ENCODE measurements at regions not wholly inside any gene's neighbourhood (a gene's known extent, or its start where the extent isn't known, plus 50 kb on each side); places are given as distances from the start of the nearest gene placed in this dataset.

DNA sequence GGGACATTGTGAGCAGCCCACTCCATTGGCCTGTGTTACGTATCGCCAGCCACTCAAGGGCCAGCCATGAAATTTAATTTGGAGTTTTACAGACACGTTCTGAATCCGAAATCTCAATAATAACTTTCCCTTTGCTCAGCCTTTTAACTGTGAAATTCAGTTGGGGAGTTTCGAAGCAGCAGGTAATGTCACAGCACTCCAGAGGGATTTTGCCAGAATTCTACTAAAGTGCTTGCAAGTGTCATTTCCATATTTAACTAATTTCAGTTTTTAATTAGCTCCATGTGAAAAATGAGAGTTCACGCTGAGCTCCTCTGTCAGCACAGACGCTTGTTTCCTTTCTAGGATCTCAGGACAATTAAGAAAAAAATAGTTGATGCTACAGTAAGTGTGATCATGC is 267.1 kb upstream of the WWC1 start:
- no peak for DNase-seq (ENCODE audit: low read depth)
- TF ChIP-seq, protein P1, sequence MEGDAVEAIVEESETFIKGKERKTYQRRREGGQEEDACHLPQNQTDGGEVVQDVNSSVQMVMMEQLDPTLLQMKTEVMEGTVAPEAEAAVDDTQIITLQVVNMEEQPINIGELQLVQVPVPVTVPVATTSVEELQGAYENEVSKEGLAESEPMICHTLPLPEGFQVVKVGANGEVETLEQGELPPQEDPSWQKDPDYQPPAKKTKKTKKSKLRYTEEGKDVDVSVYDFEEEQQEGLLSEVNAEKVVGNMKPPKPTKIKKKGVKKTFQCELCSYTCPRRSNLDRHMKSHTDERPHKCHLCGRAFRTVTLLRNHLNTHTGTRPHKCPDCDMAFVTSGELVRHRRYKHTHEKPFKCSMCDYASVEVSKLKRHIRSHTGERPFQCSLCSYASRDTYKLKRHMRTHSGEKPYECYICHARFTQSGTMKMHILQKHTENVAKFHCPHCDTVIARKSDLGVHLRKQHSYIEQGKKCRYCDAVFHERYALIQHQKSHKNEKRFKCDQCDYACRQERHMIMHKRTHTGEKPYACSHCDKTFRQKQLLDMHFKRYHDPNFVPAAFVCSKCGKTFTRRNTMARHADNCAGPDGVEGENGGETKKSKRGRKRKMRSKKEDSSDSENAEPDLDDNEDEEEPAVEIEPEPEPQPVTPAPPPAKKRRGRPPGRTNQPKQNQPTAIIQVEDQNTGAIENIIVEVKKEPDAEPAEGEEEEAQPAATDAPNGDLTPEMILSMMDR (IDR thresholded peaks at IDR 0.05; ENCODE audit: insufficient read depth, low read depth, low read length, missing control alignments) = no peak
- no peak overlapping the region for H3K4me3 ChIP-seq (ENCODE audit: low read length)

DNA sequence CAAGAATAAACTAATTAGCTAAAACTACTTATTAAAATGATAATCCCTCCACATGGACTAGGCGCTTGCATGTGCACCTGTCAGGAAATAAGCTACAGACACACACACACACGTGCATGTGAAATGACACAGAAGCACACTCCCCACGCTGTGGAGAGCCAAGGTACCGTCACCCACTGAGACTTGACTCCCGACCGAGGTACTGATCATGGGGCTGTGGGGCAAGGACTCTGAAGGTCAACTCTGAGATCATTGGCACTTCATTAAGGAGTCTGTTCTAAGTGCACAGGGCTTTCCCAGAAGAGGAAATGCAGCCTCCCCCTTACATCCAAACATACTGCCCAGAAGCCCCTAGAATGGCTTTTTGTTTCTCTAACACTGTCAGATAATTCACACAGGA is 264.4 kb upstream of the WWC1 start:
- no peak overlapping the region for H3K4me3 ChIP-seq (ENCODE audit: low read length)
- TF ChIP-seq, protein P1 (IDR thresholded peaks at IDR 0.05; ENCODE audit: insufficient read depth, low read depth, low read length, missing control alignments) = no peak

DNA sequence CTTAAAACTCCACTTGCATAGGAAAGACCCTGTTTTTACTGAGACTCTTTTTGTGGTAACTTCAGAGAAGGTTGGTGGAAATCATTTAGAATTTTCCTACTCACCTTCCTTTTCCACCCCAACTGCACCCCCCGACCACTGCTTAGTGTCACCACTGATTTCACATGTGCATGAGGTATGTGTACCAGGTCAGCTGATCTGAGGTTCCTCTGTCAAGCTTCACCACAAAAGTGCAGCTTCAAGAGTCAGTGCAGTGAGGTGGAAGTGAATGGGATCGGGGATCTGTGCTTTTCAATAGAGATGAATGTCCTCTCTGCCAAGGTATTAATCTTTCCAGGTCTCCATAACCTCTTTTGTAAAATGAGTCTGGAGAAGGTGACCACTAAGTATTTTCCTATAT is 260.5 kb upstream of the WWC1 start:
- TF ChIP-seq, protein P1 (IDR thresholded peaks at IDR 0.05; ENCODE audit: insufficient read depth, low read depth, low read length, missing control alignments) = no peak
- no peak for DNase-seq (ENCODE audit: low read depth)
- H3K4me3 ChIP-seq (ENCODE audit: low read length) = no peak overlapping the region

More for the DNA sequence above, 264.4 kb upstream of the WWC1 start:
- no peak for DNase-seq (ENCODE audit: low read depth)

DNA sequence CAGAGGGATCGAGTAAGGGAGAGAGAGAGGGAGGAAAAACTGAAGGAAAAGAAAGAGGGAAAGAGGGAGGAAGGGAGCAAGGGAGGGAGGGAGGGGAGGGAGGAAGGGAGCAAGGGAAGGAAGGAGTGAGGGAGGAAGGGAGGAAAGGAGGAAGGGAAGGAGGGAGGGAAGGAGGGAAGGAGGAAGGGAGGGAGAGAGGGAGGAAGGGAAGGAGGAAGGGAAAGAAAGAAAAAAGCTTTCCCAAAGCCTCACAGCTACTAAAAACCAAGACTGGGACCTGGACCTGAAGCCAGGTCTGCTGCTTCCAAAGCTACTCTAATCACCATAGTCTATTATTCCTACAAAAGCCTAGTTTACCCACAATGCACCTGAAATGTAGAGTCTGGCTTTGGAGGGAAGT is 259.8 kb upstream of the WWC1 start:
- TF ChIP-seq, protein P1 (IDR thresholded peaks at IDR 0.05; ENCODE audit: insufficient read depth, low read depth, low read length, missing control alignments) = no peak
- no peak overlapping the region for H3K4me3 ChIP-seq (ENCODE audit: low read length)
- DNase-seq (ENCODE audit: low read depth) = no peak

DNA sequence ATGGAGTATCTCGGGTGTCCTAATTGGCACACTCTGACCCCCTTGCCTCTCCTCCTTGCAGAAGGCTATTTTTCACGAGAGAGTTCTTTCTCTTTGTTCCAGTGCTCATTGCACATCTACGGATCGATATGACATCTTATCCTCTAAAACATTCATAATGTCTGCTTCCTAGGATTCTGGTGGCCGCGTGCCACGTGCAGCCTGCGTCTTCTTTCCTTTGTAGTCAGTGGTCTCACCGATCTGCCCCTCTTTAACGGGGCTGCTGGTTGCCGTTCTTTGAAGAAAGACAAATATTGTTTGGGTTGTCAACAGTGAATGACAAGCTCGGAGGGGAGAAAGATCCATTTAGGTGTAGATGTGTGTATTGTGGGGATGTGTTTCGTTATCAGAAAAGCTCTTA is 252.4 kb upstream of the WWC1 start:
- TF ChIP-seq, protein P1 (IDR thresholded peaks at IDR 0.05; ENCODE audit: insufficient read depth, low read depth, low read length, missing control alignments) = no peak
- no peak for DNase-seq (ENCODE audit: low read depth)
- H3K4me3 ChIP-seq (ENCODE audit: low read length) = no peak overlapping the region

DNA sequence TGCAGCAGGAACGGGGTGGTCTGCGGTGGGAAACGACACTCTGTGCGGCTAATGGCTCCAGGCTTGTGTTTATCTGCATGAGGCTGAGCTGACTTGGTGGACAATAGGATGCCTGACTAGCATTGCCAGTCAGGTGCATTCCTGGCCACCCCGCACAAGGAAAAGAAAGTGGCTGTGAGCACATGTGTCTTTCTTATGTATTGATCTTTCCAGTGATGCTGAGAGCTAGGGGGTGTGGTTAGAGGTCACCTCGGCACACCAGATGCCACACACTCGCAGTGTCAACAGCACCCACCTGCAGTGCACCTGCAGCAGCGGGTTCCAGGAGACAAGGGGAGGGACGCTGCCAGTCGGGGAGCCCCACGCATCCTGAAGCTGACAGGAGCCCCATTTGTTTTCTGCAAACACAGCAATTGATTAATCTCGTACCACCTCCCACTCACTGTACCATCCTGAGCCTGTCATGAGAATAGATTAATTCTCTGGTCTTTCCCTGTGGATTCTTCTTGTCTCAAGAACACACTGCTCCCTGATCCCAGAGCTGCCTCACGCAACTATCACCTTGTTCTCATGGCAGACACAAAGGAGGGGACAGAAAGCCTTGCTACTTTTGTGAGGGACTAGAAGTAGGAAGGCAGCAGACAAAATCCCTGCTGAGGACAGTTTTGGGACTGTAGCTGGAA is 251.7 kb upstream of the WWC1 start:
- TF ChIP-seq, protein P1 (IDR thresholded peaks at IDR 0.05; ENCODE audit: insufficient read depth, low read depth, low read length, missing control alignments) = no peak
- no peak for DNase-seq (ENCODE audit: low read depth)
- no peak overlapping the region for H3K4me3 ChIP-seq (ENCODE audit: low read length)

DNA sequence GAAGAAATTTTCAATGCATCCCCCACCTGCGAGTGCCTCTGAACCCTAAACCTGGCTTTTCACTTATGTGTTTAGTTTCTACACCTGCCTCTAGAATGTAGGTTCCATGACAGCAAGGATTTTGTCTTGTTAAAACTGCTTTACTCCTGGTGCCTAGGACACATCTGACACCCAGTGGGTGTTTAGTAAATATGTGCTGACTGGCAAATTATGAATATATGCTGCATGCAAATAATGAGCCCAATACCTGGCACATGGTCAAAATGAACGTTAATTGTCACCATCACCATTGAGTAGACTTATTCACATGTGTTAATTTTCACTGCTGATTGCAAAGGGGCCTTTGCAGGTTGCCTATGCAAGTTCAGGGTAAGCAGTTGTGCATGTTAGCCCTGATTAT is 249.9 kb upstream of the WWC1 start:
- DNase-seq (ENCODE audit: low read depth) = no peak
- TF ChIP-seq, protein P1 (IDR thresholded peaks at IDR 0.05; ENCODE audit: insufficient read depth, low read depth, low read length, missing control alignments) = no peak

More for the DNA sequence above, 249.9 kb upstream of the WWC1 start:
- no peak overlapping the region for H3K4me3 ChIP-seq (ENCODE audit: low read length)
